Nephron progenitor cell (in vitro differentiated cells): ENCODE measurements at regions not wholly inside any gene's neighbourhood (a gene's known extent, or its start where the extent isn't known, plus 50 kb on each side); places are given as distances from the start of the nearest gene placed in this dataset.

Source experiments
- DNase-seq: peaks from one replicate; pipeline ENCODE4 v3.0.0; 2021
- H3K27ac Mint-ChIP-seq: 2 replicates; pipeline ENCODE4 v1.8.0; 2021; ENCODE audit warnings: mild to moderate bottlenecking, moderate library complexity, mixed read lengths
- H3K27me3 Mint-ChIP-seq: 2 replicates; pipeline ENCODE4 v1.8.0; 2021; ENCODE audit warnings: mild to moderate bottlenecking, low read depth, mixed read lengths; ENCODE audit not compliant: poor library complexity
- H3K36me3 Mint-ChIP-seq: 2 replicates; pipeline ENCODE4 v1.8.0; 2021; ENCODE audit warnings: low read depth, mixed read lengths
- H3K4me1 Mint-ChIP-seq: 2 replicates; pipeline ENCODE4 v1.8.0; 2021; ENCODE audit warnings: mixed read lengths
- H3K4me3 Mint-ChIP-seq: 2 replicates; pipeline ENCODE4 v1.8.0; 2021; ENCODE audit warnings: mild to moderate bottlenecking, moderate library complexity, mixed read lengths
- H3K9me3 Mint-ChIP-seq: 2 replicates; pipeline ENCODE4 v1.8.0; 2021; ENCODE audit warnings: mild to moderate bottlenecking, moderate library complexity, mixed read lengths
- TF ChIP-seq, protein P1 (sequence below): fragments of 200-600 bp; sonication (generic); IDR thresholded peaks from 2 replicates; pipeline ENCODE4 v1.5.0; 2021; ENCODE audit warnings: antibody characterized with exemption

DNA sequence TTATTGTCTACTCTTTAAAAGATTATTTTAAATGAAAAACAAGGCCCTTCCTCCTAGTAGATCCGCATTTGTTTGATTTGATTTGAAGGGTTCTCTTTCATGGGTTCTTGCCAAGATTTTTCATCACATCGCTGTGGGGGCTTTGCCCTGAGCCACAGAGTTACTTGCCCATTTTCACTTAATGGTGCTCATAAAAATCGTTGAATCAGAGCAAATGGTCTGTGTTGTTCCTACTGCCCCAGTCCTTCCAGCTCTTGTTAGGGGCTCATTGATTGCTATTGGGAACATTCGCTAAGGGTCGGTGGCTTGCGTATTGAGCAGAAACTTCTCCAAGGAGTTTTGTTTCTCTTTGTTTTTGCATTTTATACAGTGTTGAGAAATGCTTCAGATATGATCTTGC is 1023.4 kb upstream of the CDH8 start:
- H3K27me3 Mint-ChIP-seq: peaks cover 2% of the 10 kb centered on the region
- H3K36me3 Mint-ChIP-seq: no peaks in the 10 kb centered on the region
- H3K9me3 Mint-ChIP-seq: peaks cover 6% of the 10 kb centered on the region
- no peak overlapping the region for H3K4me3 Mint-ChIP-seq
- DNase-seq: no peak
- H3K4me1 Mint-ChIP-seq: peaks cover 21% of the 10 kb centered on the region
- TF ChIP-seq, protein P1, sequence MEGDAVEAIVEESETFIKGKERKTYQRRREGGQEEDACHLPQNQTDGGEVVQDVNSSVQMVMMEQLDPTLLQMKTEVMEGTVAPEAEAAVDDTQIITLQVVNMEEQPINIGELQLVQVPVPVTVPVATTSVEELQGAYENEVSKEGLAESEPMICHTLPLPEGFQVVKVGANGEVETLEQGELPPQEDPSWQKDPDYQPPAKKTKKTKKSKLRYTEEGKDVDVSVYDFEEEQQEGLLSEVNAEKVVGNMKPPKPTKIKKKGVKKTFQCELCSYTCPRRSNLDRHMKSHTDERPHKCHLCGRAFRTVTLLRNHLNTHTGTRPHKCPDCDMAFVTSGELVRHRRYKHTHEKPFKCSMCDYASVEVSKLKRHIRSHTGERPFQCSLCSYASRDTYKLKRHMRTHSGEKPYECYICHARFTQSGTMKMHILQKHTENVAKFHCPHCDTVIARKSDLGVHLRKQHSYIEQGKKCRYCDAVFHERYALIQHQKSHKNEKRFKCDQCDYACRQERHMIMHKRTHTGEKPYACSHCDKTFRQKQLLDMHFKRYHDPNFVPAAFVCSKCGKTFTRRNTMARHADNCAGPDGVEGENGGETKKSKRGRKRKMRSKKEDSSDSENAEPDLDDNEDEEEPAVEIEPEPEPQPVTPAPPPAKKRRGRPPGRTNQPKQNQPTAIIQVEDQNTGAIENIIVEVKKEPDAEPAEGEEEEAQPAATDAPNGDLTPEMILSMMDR: no peak
- no peak overlapping the region for H3K27ac Mint-ChIP-seq

DNA sequence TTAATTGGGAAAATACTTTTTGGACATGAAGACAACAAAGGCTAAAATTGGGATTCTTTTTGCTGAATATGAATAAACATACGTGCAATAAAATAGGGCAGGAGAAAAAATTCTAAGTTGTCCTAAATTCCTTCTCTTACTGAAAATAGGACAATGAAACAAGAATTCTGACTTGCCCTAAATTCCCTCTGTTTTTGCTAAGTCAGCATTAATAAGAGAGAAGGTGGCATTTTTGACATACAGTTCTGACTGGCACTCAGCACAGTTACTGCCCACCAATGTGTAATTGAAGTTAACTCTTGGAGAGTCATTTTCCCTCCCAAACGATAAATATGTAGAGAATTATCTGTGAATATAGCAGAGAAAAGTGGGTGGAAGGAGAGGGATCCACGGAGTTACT is 1021.1 kb upstream of the CDH8 start:
- Mint-ChIP-seq H3K36me3 (no peaks in the 10 kb centered on the region), H3K27me3 (peaks cover 2% of the 10 kb centered on the region), H3K27ac (no peak overlapping the region), H3K4me1 (peaks cover 21% of the 10 kb centered on the region), H3K4me3 (no peak overlapping the region), H3K9me3 (peaks cover 6% of the 10 kb centered on the region)
- TF ChIP-seq, protein P1: no peak
- no peak for DNase-seq

DNA sequence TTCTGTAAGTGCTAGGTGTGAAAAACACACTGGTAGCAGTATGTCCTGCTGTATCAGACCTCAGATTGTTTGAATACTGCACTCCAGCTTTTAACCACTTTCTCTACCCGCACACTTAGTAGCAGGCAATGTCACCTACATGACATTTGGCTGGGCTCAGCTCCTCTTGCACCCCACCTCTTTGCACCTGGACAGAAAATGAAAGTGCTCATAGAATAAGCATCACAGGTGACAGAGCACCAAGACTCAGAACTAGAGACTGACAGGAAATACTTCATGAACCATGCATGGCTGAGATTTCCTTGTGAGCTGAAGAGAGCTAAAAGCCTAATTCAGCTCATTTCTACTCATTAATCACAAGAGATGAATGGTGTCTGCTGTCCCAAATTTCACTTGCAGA is 1014.2 kb upstream of the CDH8 start:
- no peaks in the 10 kb centered on the region for H3K9me3 Mint-ChIP-seq
- H3K27me3 Mint-ChIP-seq: peaks cover 4% of the 10 kb centered on the region
- no peaks in the 10 kb centered on the region for H3K36me3 Mint-ChIP-seq
- H3K4me3 Mint-ChIP-seq: no peak overlapping the region
- H3K27ac Mint-ChIP-seq: no peak overlapping the region
- no peak for DNase-seq
- TF ChIP-seq, protein P1: no peak
- H3K4me1 Mint-ChIP-seq: peaks cover 4% of the 10 kb centered on the region

DNA sequence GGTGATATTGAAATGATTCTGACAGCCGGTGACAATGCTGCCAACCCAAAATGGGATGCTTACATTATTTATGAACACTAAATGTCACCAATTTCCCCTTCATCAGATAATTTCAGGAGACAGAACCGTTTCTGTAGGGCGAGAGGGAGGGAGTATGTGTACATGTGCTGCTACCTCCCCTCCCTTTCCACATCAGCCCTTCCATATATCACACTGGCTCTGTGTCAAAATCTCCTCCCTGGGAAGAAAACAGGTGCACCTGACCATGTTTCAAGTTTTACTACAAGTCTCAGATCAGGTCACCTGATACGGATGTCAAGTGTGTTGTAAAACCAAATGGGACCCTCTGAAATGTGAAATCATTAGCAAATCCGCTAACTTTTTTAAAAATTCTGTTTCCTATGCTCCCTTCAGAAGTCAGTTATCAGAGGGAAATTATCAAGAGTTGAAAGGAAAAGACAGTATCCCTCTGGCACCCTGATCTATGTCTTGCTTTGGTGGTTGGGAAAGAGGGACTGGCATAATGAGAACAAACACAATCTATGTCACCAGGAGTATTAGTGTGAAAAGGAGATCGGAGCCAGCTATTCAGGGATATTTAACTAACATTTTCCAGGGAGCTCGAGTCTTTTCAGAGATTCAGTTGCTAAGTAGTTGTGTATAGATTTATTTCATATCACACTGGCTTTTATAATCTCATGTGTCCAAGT is 1002.3 kb upstream of the CDH8 start:
- no peak overlapping the region for H3K4me3 Mint-ChIP-seq
- no peak for DNase-seq
- no peak overlapping the region for H3K27ac Mint-ChIP-seq
- H3K4me1 Mint-ChIP-seq: peaks cover 13% of the 10 kb centered on the region
- TF ChIP-seq, protein P1: no peak
- H3K9me3 Mint-ChIP-seq: no peaks in the 10 kb centered on the region
- H3K36me3 Mint-ChIP-seq: no peaks in the 10 kb centered on the region
- no peaks in the 10 kb centered on the region for H3K27me3 Mint-ChIP-seq

DNA sequence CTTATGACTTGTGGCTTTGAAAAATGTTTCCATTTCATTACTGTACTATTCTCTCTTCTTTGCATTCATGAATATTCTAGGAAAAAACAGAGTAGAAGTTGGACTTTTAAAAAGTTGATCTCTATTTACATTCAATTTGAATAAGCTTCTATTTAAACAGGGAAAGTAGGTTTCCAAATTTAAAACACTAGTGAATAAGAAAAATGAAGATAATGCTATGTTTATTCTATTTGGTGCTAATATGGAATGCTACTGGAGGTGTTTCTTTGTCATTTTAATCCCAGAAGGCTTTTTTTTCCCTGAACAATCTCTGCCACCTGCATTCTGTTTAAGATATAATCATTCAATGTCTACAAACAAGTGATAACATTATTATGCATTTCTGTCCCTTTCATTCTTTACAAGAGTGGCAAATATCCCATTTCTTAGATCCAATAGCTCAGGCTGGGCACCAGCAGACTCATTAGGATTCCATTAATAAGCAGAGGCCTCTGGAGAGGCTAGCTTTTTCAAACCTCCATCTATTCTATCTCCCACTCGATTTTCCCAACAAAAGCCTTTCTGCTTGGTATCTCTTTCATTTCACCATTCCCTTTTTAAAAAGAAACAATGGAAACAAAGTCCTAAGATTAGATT is 1001.6 kb upstream of the CDH8 start:
- no peaks in the 10 kb centered on the region for H3K27me3 Mint-ChIP-seq
- H3K36me3 Mint-ChIP-seq: no peaks in the 10 kb centered on the region
- DNase-seq: no peak
- H3K4me3 Mint-ChIP-seq: no peak overlapping the region
- H3K4me1 Mint-ChIP-seq: peaks cover 13% of the 10 kb centered on the region
- H3K27ac Mint-ChIP-seq: no peak overlapping the region
- TF ChIP-seq, protein P1: no peak
- H3K9me3 Mint-ChIP-seq: no peaks in the 10 kb centered on the region
